22Rv1 (cell line): ENCODE measurements at regions not wholly inside any gene's neighbourhood (a gene's known extent, or its start where the extent isn't known, plus 50 kb on each side); places are given as distances from the start of the nearest gene placed in this dataset.

Experiments
- CTCF ChIP-seq: fragments of 450-650 bp; IDR thresholded peaks from 2 replicates; pipeline ENCODE4 v1.5.1; 2017; ENCODE audit warnings: mild to moderate bottlenecking
- ZFX ChIP-seq: fragments of 450-650 bp; IDR thresholded peaks from 2 replicates; pipeline ENCODE4 v1.6.1; 2017; ENCODE audit warnings: antibody characterized with exemption, borderline replicate concordance

- TF ChIP-seq CTCF: no peak
- no peak for TF ChIP-seq ZFX
Measured at GRCh38 chr10:10661176-10661575, 356.5 kb upstream of the CELF2 start.
